ENCODE measurements at regions not wholly inside any gene's neighbourhood (a gene's known extent, or its start where the extent isn't known, plus 50 kb on each side); places are given as distances from the start of the nearest gene placed in this dataset.

DNA sequence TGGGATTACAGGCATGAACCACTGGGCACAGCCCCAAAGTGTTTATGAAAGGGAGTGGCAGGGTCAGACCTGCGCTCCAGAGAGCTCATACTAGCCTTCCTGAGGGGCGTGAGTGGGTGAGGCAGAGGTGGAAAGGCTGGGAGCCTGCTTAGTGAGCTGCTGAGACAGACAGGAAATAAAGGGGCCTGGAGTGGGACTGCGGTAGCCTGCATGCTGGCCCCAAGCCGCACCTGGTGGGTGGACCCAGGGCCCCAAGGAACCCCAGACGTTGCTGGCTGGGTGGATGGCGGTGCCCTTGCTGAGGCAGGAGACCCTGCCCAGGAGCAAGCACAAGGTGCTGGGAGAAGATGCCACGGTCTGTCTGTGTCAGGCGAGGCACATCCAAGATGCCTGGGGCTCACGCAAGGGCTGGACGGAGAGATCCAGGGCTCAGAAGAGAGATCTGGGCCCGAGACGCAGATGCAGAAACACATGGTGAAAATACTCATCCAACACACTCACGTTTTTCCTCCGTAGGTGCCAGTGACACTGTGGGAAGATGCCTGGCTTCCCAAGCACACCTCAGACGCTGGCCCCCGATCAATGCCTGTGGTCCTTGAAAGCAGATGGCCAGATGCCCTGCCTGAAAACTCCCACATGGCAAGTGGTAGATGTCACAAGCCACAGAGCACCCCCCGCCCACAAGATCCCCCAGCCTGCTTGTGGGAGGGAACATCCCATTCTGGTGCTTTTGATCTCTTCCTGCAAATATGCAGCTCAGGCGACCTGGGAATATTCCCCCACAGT, 151.1 kb downstream of the GLI2 start:
- TF ChIP-seq, protein P1, sequence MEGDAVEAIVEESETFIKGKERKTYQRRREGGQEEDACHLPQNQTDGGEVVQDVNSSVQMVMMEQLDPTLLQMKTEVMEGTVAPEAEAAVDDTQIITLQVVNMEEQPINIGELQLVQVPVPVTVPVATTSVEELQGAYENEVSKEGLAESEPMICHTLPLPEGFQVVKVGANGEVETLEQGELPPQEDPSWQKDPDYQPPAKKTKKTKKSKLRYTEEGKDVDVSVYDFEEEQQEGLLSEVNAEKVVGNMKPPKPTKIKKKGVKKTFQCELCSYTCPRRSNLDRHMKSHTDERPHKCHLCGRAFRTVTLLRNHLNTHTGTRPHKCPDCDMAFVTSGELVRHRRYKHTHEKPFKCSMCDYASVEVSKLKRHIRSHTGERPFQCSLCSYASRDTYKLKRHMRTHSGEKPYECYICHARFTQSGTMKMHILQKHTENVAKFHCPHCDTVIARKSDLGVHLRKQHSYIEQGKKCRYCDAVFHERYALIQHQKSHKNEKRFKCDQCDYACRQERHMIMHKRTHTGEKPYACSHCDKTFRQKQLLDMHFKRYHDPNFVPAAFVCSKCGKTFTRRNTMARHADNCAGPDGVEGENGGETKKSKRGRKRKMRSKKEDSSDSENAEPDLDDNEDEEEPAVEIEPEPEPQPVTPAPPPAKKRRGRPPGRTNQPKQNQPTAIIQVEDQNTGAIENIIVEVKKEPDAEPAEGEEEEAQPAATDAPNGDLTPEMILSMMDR (IDR thresholded peaks at IDR 0.05), result no peak
- TF ChIP-seq POLR2A (IDR thresholded peaks at IDR 0.05), result no peak
